IMR-90 (cell line): ENCODE measurements at regions not wholly inside any gene's neighbourhood (a gene's known extent, or its start where the extent isn't known, plus 50 kb on each side); places are given as distances from the start of the nearest gene placed in this dataset.

Source experiments
- ATAC-seq: fragments of 200-7000 bp; cut with Tn5 transposase; 2 replicates; pipeline ENCODE4 v1.9.1; 2020; ENCODE audit warnings: low read depth, mild to moderate bottlenecking, moderate library complexity
- BruUV-seq: library from RNA; stranded (reverse); fragments of 400-500 nt; replicated peaks from 2 replicates; lab custom pipeline; 2021; lab: Mats Ljungman, UMichigan
- CTCF ChIA-PET: fragments of 300-600 bp; formaldehyde crosslinking; extraction: SDS; loops from one replicate; lab custom pipeline; 2021; ENCODE audit warnings: antibody characterized with exemption; lab: Yijun Ruan, JAX
- POLR2A ChIA-PET: fragments of 300-600 bp; sonication (Branson Sonifier 250); formaldehyde crosslinking; loops from one replicate; lab custom pipeline; 2022; ENCODE audit warnings: antibody characterized with exemption; ENCODE audit not compliant: unreplicated experiment; lab: Charles Lee
- DNase-seq: peaks from one replicate; pipeline ENCODE4 v3.0.0; 2013
- H2AFZ ChIP-seq: replicated peaks from 2 replicates; pipeline ENCODE3; 2013; ENCODE audit warnings: low read length, mild to moderate bottlenecking; ENCODE audit not compliant: poor library complexity
- H2AK5ac ChIP-seq: 2 replicates; pipeline ENCODE4 v1.6.1; 2013; ENCODE audit warnings: low read depth, low read length, inconsistent platforms
- H2AK9ac ChIP-seq: replicated peaks from 2 replicates; pipeline ENCODE3; 2013; ENCODE audit warnings: mild to moderate bottlenecking, low read depth, low read length, moderate library complexity; ENCODE audit not compliant: poor library complexity
- H2BK120ac ChIP-seq: 2 replicates; pipeline ENCODE4 v1.6.1; 2013; ENCODE audit warnings: low read depth, low read length, inconsistent platforms
- H2BK15ac ChIP-seq: 3 replicates; pipeline ENCODE4 v1.6.1; 2013; ENCODE audit warnings: low read depth, low read length, inconsistent platforms
- H2BK20ac ChIP-seq: 2 replicates; pipeline ENCODE4 v1.6.1; 2013; ENCODE audit warnings: low read depth, mild to moderate bottlenecking, inconsistent platforms, low read length, moderate library complexity
- H2BK5ac ChIP-seq: 2 replicates; pipeline ENCODE4 v1.6.1; 2013; ENCODE audit warnings: mild to moderate bottlenecking, low read depth, low read length, inconsistent platforms; ENCODE audit not compliant: poor library complexity, severe bottlenecking
- H3K14ac ChIP-seq: replicated peaks from 2 replicates; pipeline ENCODE4 v1.6.1; 2013; ENCODE audit warnings: low read depth, low read length, inconsistent platforms
- H3K18ac ChIP-seq: 2 replicates; pipeline ENCODE4 v1.6.1; 2013; ENCODE audit warnings: low read depth, low read length, control low read depth
- H3K23ac ChIP-seq: 2 replicates; pipeline ENCODE4 v1.6.1; 2013; ENCODE audit warnings: low read depth, low read length, inconsistent platforms
- H3K27ac ChIP-seq: 2 replicates; pipeline ENCODE4 v1.5.1; 2013; ENCODE audit warnings: mild to moderate bottlenecking, control low read depth, low read length; ENCODE audit not compliant: insufficient read depth
- H3K27me3 ChIP-seq: 2 replicates; pipeline ENCODE4 v1.6.1; 2013; ENCODE audit warnings: low read length; ENCODE audit not compliant: control insufficient read depth, insufficient read depth
- H3K36me3 ChIP-seq: 2 replicates; pipeline ENCODE4 v1.6.1; 2013; ENCODE audit warnings: low read length, mixed read lengths; ENCODE audit not compliant: control insufficient read depth, insufficient read depth
- H3K4ac ChIP-seq: 2 replicates; pipeline ENCODE4 v1.6.1; 2013; ENCODE audit warnings: low read depth, low read length, inconsistent platforms
- H3K4me1 ChIP-seq: 2 replicates; pipeline ENCODE4 v1.6.1; 2013; ENCODE audit warnings: low read length, mixed read lengths; ENCODE audit not compliant: control insufficient read depth, insufficient read depth
- H3K4me2 ChIP-seq: 2 replicates; pipeline ENCODE4 v1.6.1; 2013; ENCODE audit warnings: low read depth, mild to moderate bottlenecking, control low read depth, low read length, moderate library complexity
- H3K4me3 ChIP-seq: 2 replicates; pipeline ENCODE4 v1.5.1; 2013; ENCODE audit warnings: low read depth, mild to moderate bottlenecking, control low read depth, low read length, moderate library complexity; ENCODE audit not compliant: insufficient read depth
- H3K56ac ChIP-seq: 2 replicates; pipeline ENCODE4 v1.6.1; 2013; ENCODE audit warnings: low read length, inconsistent platforms; ENCODE audit not compliant: insufficient read depth; ENCODE audit errors: extremely low read depth
- H3K79me1 ChIP-seq, 2 experiments: 2 replicates each; pipeline ENCODE4 v1.6.1; 2013; ENCODE audit warnings: low read length in 2 of 2, inconsistent platforms in 1 of 2, low read depth in 1 of 2
- H3K9ac ChIP-seq: 2 replicates; pipeline ENCODE4 v1.6.1; 2013; ENCODE audit warnings: low read depth, low read length, control low read depth
- H3K9me1 ChIP-seq: 2 replicates; pipeline ENCODE4 v1.6.1; 2013; ENCODE audit warnings: low read length, inconsistent platforms; ENCODE audit not compliant: insufficient read depth
- H3K9me3 ChIP-seq: 2 replicates; pipeline ENCODE4 v1.6.1; 2013; ENCODE audit warnings: low read length; ENCODE audit not compliant: control insufficient read depth, insufficient read depth
- H4K20me1 ChIP-seq: 2 replicates; pipeline ENCODE4 v1.6.1; 2013; ENCODE audit warnings: low read length, inconsistent platforms; ENCODE audit not compliant: insufficient read depth
- H4K5ac ChIP-seq: 2 replicates; pipeline ENCODE4 v1.6.1; 2013; ENCODE audit warnings: mild to moderate bottlenecking, low read depth, low read length, control low read depth
- H4K8ac ChIP-seq, 2 experiments: 2 replicates each; pipeline ENCODE4 v1.6.1; 2013; ENCODE audit warnings: low read depth in 2 of 2, low read length in 2 of 2, control low read depth in 1 of 2, inconsistent platforms in 1 of 2
- H4K91ac ChIP-seq: 2 replicates; pipeline ENCODE4 v1.6.1; 2013; ENCODE audit warnings: low read depth, low read length, inconsistent platforms; ENCODE audit not compliant: insufficient read depth
- BHLHE40 ChIP-seq: fragments of 150-350 bp; IDR thresholded peaks from 2 replicates; pipeline ENCODE4 v1.6.1; 2016; ENCODE audit warnings: mild to moderate bottlenecking, low read depth, low read length
- CEBPB ChIP-seq: IDR thresholded peaks from 2 replicates; pipeline ENCODE4 v1.6.1; 2012; ENCODE audit warnings: low read depth, low read length, improper control_type of control experiment
- CHD1 ChIP-seq: IDR thresholded peaks from 2 replicates; pipeline ENCODE4 v1.6.1; 2012; ENCODE audit warnings: low read depth, low read length, improper control_type of control experiment
- CTCF ChIP-seq: conservative IDR thresholded peaks from 2 replicates; pipeline ENCODE4 v1.5.1; 2012; ENCODE audit warnings: mild to moderate bottlenecking, low read depth, low read length, improper control_type of control experiment
- ELK1 ChIP-seq: fragments of 150-350 bp; IDR thresholded peaks from 2 replicates; pipeline ENCODE4 v1.6.1; 2016; ENCODE audit warnings: low read depth, mild to moderate bottlenecking, low read length, moderate library complexity, borderline replicate concordance
- MAFK ChIP-seq: IDR thresholded peaks from 2 replicates; pipeline ENCODE4 v1.6.1; 2012; ENCODE audit warnings: low read depth, low read length, improper control_type of control experiment
- MAZ ChIP-seq: IDR thresholded peaks from 2 replicates; pipeline ENCODE4 v1.6.1; 2012; ENCODE audit warnings: low read depth, mild to moderate bottlenecking, low read length, improper control_type of control experiment, moderate library complexity, borderline replicate concordance
- MXI1 ChIP-seq: IDR thresholded peaks from 2 replicates; pipeline ENCODE4 v1.6.1; 2012; ENCODE audit warnings: low read depth, mild to moderate bottlenecking, low read length, moderate library complexity, borderline replicate concordance
- NFE2L2 ChIP-seq: fragments of 150-350 bp; IDR thresholded peaks from 2 replicates; pipeline ENCODE4 v1.6.1; 2016; ENCODE audit warnings: low read depth, mild to moderate bottlenecking, low read length
- POLR2A ChIP-seq: IDR thresholded peaks from 2 replicates; pipeline ENCODE4 v1.6.1; 2012; ENCODE audit warnings: mild to moderate bottlenecking, low read depth, low read length
- RAD21 ChIP-seq: IDR thresholded peaks from 2 replicates; pipeline ENCODE4 v1.6.1; 2012; ENCODE audit warnings: low read length, improper control_type of control experiment
- RCOR1 ChIP-seq: IDR thresholded peaks from 2 replicates; pipeline ENCODE4 v1.6.1; 2012; ENCODE audit warnings: mild to moderate bottlenecking, low read length, improper control_type of control experiment; ENCODE audit not compliant: insufficient replicate concordance
- RFX5 ChIP-seq: IDR thresholded peaks from 2 replicates; pipeline ENCODE4 v1.8.0; 2012; ENCODE audit warnings: low read depth, mild to moderate bottlenecking, low read length, moderate library complexity
- SMC3 ChIP-seq: fragments of 150-350 bp; IDR thresholded peaks from 2 replicates; pipeline ENCODE4 v1.6.1; 2016; ENCODE audit warnings: low read depth, mild to moderate bottlenecking, antibody characterized with exemption, low read length, moderate library complexity
- USF2 ChIP-seq: fragments of 150-350 bp; IDR thresholded peaks from 2 replicates; pipeline ENCODE4 v1.6.1; 2017; ENCODE audit warnings: mild to moderate bottlenecking, antibody characterized with exemption, low read length, low read depth
- WGBS, 2 experiments: methylation state at CpG; one replicate each; pipeline versions ENCODE4 v1.1.5 to v1.1.7; 2013; ENCODE audit warnings: missing lambda C conversion rate in 2 of 2; ENCODE audit not compliant: insufficient read length in 1 of 2; ENCODE audit errors: extremely low coverage in 2 of 2; 5-methylcytosine and 5-hydroxymethylcytosine counted together
- dilution Hi-C: fragments of 300-500 bp; cut with HindIII; formaldehyde crosslinking; loops from one replicate; pipeline ENCODE4 v1.14.3; 2018; ENCODE audit warnings: low sequenced_read_pairs; ENCODE audit not compliant: unreplicated experiment
- in situ Hi-C: fragments of 300-500 bp; cut with MboI; formaldehyde crosslinking; loops from 3 replicates; pipeline ENCODE4 v1.14.3; 2019; ENCODE audit warnings: low sequenced_read_pairs, inconsistent platforms, mixed read lengths
- intact Hi-C: fragments of 100-400 bp; cut with micrococcal nuclease; formaldehyde crosslinking; loops from 2 replicates; pipeline ENCODE4 v1.10.0; 2022

GRCh38 chr2:45102141-45102540 lies 92.9 kb upstream of the SIX2 start:
- Histone ChIP-seq H2AFZ (no peak overlapping the region), H2BK5ac (no peak overlapping the region), H4K8ac (no peak overlapping the region), H3K14ac (no peak overlapping the region), H2AK9ac (no peak overlapping the region), H3K4me1 (no peaks in the 10 kb centered on the region), H3K4me2 (no peak overlapping the region), H3K9ac (no peak overlapping the region), H3K9me1 (no peaks in the 10 kb centered on the region), H4K91ac (no peak overlapping the region), H3K27me3 (peaks cover 15% of the 10 kb centered on the region), H2BK15ac (no peak overlapping the region), H4K20me1 (no peaks in the 10 kb centered on the region), H4K5ac (no peak overlapping the region), H2BK20ac (no peak overlapping the region), H3K4ac (no peak overlapping the region), H3K4me3 (no peak overlapping the region), H2AK5ac (no peak overlapping the region), H3K9me3 (no peaks in the 10 kb centered on the region), H3K36me3 (no peaks in the 10 kb centered on the region), H3K23ac (no peak overlapping the region), H3K18ac (no peak overlapping the region), H3K27ac (no peak overlapping the region), H3K56ac (no peak overlapping the region), H3K79me1 (no peaks in the 10 kb centered on the region), H2BK120ac (no peak overlapping the region)
- TF ChIP-seq CHD1, result no peak
- TF ChIP-seq MAFK, result no peak
- no peak for TF ChIP-seq RAD21
- no peak for TF ChIP-seq MXI1
- no peak for TF ChIP-seq MAZ
- TF ChIP-seq CTCF, result no peak
- TF ChIP-seq SMC3, result no peak
- TF ChIP-seq NFE2L2, result no peak
- TF ChIP-seq RFX5, result no peak
- no peak for TF ChIP-seq RCOR1
- no peak for TF ChIP-seq BHLHE40
- TF ChIP-seq POLR2A, result no peak
- no peak for TF ChIP-seq ELK1
- no peak for TF ChIP-seq USF2
- no peak for TF ChIP-seq CEBPB
- no CpG with 5 or more reads among the region's 1 CpG for WGBS, 2 experiments
- intact Hi-C loops (no loop called here), in situ Hi-C loops (no loop called here), dilution Hi-C loops (no loop called here)
- ATAC-seq (no peak), DNase-seq (no peak)
- POLR2A ChIA-PET, result no interaction called here
- no TSS peak for BruUV-seq
- CTCF ChIA-PET, result interaction anchor here (0.6 kb wide), 2 partner anchors 14 to 281 kb away, joined by 3 to 4 read pairs; no protein-coding TSS in a partner anchor
